Endothelial cell of umbilical vein (primary cell): ENCODE measurements at regions not wholly inside any gene's neighbourhood (a gene's known extent, or its start where the extent isn't known, plus 50 kb on each side); places are given as distances from the start of the nearest gene placed in this dataset.

Experiments used
- BruUV-seq: library from RNA; stranded (reverse); fragments of 400-500 nt; replicated peaks from 2 replicates; lab custom pipeline; 2021; lab: Mats Ljungman, UMichigan
- CTCF ChIA-PET: fragments of 300-600, 350-600 bp; sonication (Branson Sonifier 250); formaldehyde crosslinking; loops from one replicate; lab custom pipeline; 2021; ENCODE audit warnings: antibody characterized with exemption, inconsistent platforms; lab: Charles Lee
- POLR2A ChIA-PET: fragments of 300-600, 350-600 bp; sonication (Branson Sonifier 250); formaldehyde crosslinking; loops from one replicate; lab custom pipeline; 2021; ENCODE audit warnings: antibody characterized with exemption, inconsistent platforms; lab: Charles Lee
- DNase-seq: peaks from one replicate; pipeline ENCODE4 v3.0.0-alpha.2; 2011; ENCODE audit warnings: low read depth, low spot score
- FAIRE-seq: peaks from 2 replicates; lab custom pipeline; 2011; peaks lifted over from hg19 to GRCh38; lab: Jason Lieb, UNC
- H2AFZ ChIP-seq: 2 replicates; pipeline ENCODE4 v1.6.0; 2012; ENCODE audit warnings: low read depth, low read length, control low read depth, inconsistent platforms
- H3K27ac ChIP-seq: 2 replicates; pipeline ENCODE4 v1.5.1; 2011; ENCODE audit warnings: low read depth, mild to moderate bottlenecking, control low read depth, low read length, moderate library complexity; ENCODE audit not compliant: insufficient read depth
- H3K27me3 ChIP-seq, 2 experiments: 2 replicates each; pipeline versions ENCODE4 v1.6.0 to v1.6.1; 2011; ENCODE audit warnings: low read length in 2 of 2, mixed read lengths in 1 of 2; ENCODE audit not compliant: control insufficient read depth in 2 of 2, insufficient read depth in 2 of 2
- H3K36me3 ChIP-seq, 2 experiments: 2 replicates in 1 of 2; 3 replicates in 1 of 2; pipeline ENCODE4 v1.5.1; 2011; ENCODE audit warnings: low read length in 2 of 2, mild to moderate bottlenecking in 1 of 2, moderate library complexity in 1 of 2; ENCODE audit not compliant: control insufficient read depth in 2 of 2, insufficient read depth in 2 of 2; ENCODE audit errors: extremely low read depth in 1 of 2
- H3K4me1 ChIP-seq: 3 replicates; pipeline ENCODE4 v1.5.1; 2011; ENCODE audit warnings: mild to moderate bottlenecking, low read length; ENCODE audit not compliant: control insufficient read depth, insufficient read depth; ENCODE audit errors: extremely low read depth
- H3K4me2 ChIP-seq: 2 replicates; pipeline ENCODE4 v1.6.1; 2011; ENCODE audit warnings: low read length, control low read depth, mixed read lengths; ENCODE audit not compliant: insufficient read depth
- H3K4me3 ChIP-seq, 3 experiments: fragments of 200-600 bp in 1 of 3; sonication (generic), shearing (Covaris generic) in 1 of 3; replicated peaks in 1 of 3; 2 replicates each; pipeline ENCODE4 v1.5.1; 2011 to 2016; ENCODE audit warnings: control low read depth in 3 of 3, low read length in 3 of 3, mild to moderate bottlenecking in 2 of 3, inconsistent platforms in 1 of 3, low read depth in 1 of 3, moderate library complexity in 1 of 3; ENCODE audit not compliant: insufficient read depth in 1 of 3
- H3K79me2 ChIP-seq: 2 replicates; pipeline ENCODE4 v1.6.0; 2012; ENCODE audit warnings: low read length, inconsistent platforms; ENCODE audit not compliant: control insufficient read depth, insufficient read depth
- H3K9ac ChIP-seq: replicated peaks from 2 replicates; pipeline ENCODE3; 2011; ENCODE audit warnings: low read length, control low read depth; ENCODE audit not compliant: insufficient read depth; ENCODE audit errors: extremely low read depth
- H3K9me1 ChIP-seq: replicated peaks from 3 replicates; pipeline ENCODE4 v1.6.0; 2011; ENCODE audit warnings: mild to moderate bottlenecking, low read length; ENCODE audit not compliant: control insufficient read depth, insufficient read depth; ENCODE audit errors: extremely low read depth
- H3K9me3 ChIP-seq: replicated peaks from 2 replicates; pipeline ENCODE4 v1.5.1; 2012; ENCODE audit warnings: low read length, inconsistent platforms; ENCODE audit not compliant: control insufficient read depth, insufficient read depth
- H4K20me1 ChIP-seq: replicated peaks from 2 replicates; pipeline ENCODE3; 2011; ENCODE audit warnings: mild to moderate bottlenecking, low read length; ENCODE audit not compliant: control insufficient read depth, insufficient read depth; ENCODE audit errors: extremely low read depth
- CTCF ChIP-seq, 2 donors: IDR thresholded peaks; 1 replicate in 1 of 2; 2 replicates in 1 of 2; pipeline ENCODE4 v1.5.1; 2011; ENCODE audit warnings: low read length in 2 of 2, mild to moderate bottlenecking in 2 of 2, moderate library complexity in 2 of 2, control low read depth in 1 of 2, inconsistent platforms in 1 of 2, low read depth in 1 of 2; ENCODE audit not compliant: insufficient read depth in 1 of 2; ENCODE audit errors: extremely low read depth in 1 of 2
- EZH2 ChIP-seq: IDR thresholded peaks from 2 replicates; pipeline ENCODE4 v1.6.1; 2012; ENCODE audit warnings: borderline replicate concordance, low read depth, mild to moderate bottlenecking, moderate library complexity, low read length, inconsistent platforms; ENCODE audit not compliant: severe bottlenecking
- FOS ChIP-seq: IDR thresholded peaks from 2 replicates; pipeline ENCODE4 v1.6.1; 2011; ENCODE audit warnings: mild to moderate bottlenecking, low read length, moderate library complexity, borderline replicate concordance; ENCODE audit not compliant: insufficient read depth
- GATA2 ChIP-seq: IDR thresholded peaks from 2 replicates; pipeline ENCODE4 v1.7.0; 2011; ENCODE audit warnings: low read depth, mild to moderate bottlenecking, moderate library complexity, mixed read lengths, low read length; ENCODE audit not compliant: insufficient read length, insufficient read depth
- JUN ChIP-seq: IDR thresholded peaks from 2 replicates; pipeline ENCODE4 v1.6.1; 2011; ENCODE audit warnings: borderline replicate concordance, low read depth; ENCODE audit not compliant: insufficient read length, insufficient read depth
- MAX ChIP-seq: IDR thresholded peaks from 2 replicates; pipeline ENCODE4 v1.6.1; 2011; ENCODE audit not compliant: insufficient read depth, insufficient read length
- MYC ChIP-seq: IDR thresholded peaks from one replicate; pipeline ENCODE4 v1.6.1; 2011; ENCODE audit warnings: mild to moderate bottlenecking, low read depth, low read length
- POLR2A ChIP-seq: IDR thresholded peaks from 2 replicates; pipeline ENCODE4 v1.6.1; 2012; ENCODE audit warnings: low read depth, mild to moderate bottlenecking, control low read depth, low read length
- POLR2AphosphoS5 ChIP-seq: IDR thresholded peaks from 2 replicates; pipeline ENCODE4 v1.6.1; 2012; ENCODE audit warnings: low read depth, mild to moderate bottlenecking, control low read depth, low read length, moderate library complexity; ENCODE audit not compliant: insufficient read depth
- dilution Hi-C: fragments of 300-500 bp; cut with MboI; formaldehyde crosslinking; loops from one replicate; pipeline ENCODE4 v1.15.0; 2019; ENCODE audit warnings: low sequenced_read_pairs; ENCODE audit not compliant: extremely low pct_ligation_motif_present
- intact Hi-C: fragments of 100-400 bp; cut with micrococcal nuclease; formaldehyde crosslinking; loops from one replicate; pipeline ENCODE4 v1.10.0; 2022

- Histone ChIP-seq H3K27me3 (no peaks in the 10 kb centered on the region), H3K4me2 (no peak overlapping the region), H3K9me3 (no peaks in the 10 kb centered on the region), H3K4me3 (no peak overlapping the region), H3K27ac (no peak overlapping the region), H3K79me2 (no peaks in the 10 kb centered on the region), H3K9ac (no peak overlapping the region), H4K20me1 (no peaks in the 10 kb centered on the region), H3K36me3 (no peaks in the 10 kb centered on the region), H3K4me1 (peaks cover 7% of the 10 kb centered on the region), H3K9me1 (no peaks in the 10 kb centered on the region), H2AFZ (no peak overlapping the region)
- dilution Hi-C loops: no loop called here
- DNase-seq (no peak), FAIRE-seq (no peak)
- TF ChIP-seq FOS (no peak), MYC (no peak), GATA2 (no peak), EZH2 (no peak), POLR2A (no peak), CTCF (IDR thresholded peaks at IDR 0.05; ENCODE audit: extremely low read depth in 1 of 2, insufficient read depth in 1 of 2, low read depth in 1 of 2, low read length in 2 of 2) (no peak), POLR2AphosphoS5 (no peak), JUN (no peak), MAX (no peak)
- ChIA-PET POLR2A (no interaction called here), CTCF (interaction anchor here (2.0 kb wide), 1 partner anchor 499 kb away, joined by 5 read pairs; no protein-coding TSS in a partner anchor)
- no TSS peak for BruUV-seq
- intact Hi-C loops: no loop called here
Measured at GRCh38 chr14:32009221-32009975, 67.7 kb upstream of the ARHGAP5 start.
